HFFc6 (cell line): ENCODE measurements at regions not wholly inside any gene's neighbourhood (a gene's known extent, or its start where the extent isn't known, plus 50 kb on each side); places are given as distances from the start of the nearest gene placed in this dataset.

ENCODE experiments used
- DNase-seq: peaks from one replicate; pipeline ENCODE4 v3.0.0-alpha.2; 2018
- H3K27ac Mint-ChIP-seq: 2 replicates; pipeline ENCODE4 v1.8.0; 2020; ENCODE audit warnings: mild to moderate bottlenecking, mixed read lengths
- H3K27me3 Mint-ChIP-seq: 2 replicates; pipeline ENCODE4 v1.8.0; 2021; ENCODE audit warnings: mild to moderate bottlenecking, moderate library complexity, mixed read lengths; ENCODE audit not compliant: insufficient read depth
- H3K36me3 Mint-ChIP-seq: 2 replicates; pipeline ENCODE4 v1.8.0; 2021; ENCODE audit warnings: low read depth, mixed read lengths
- H3K4me1 Mint-ChIP-seq: 2 replicates; pipeline ENCODE4 v1.8.0; 2020; ENCODE audit warnings: low read depth, mixed read lengths
- H3K4me3 Mint-ChIP-seq: 2 replicates; pipeline ENCODE4 v1.8.0; 2020; ENCODE audit warnings: mild to moderate bottlenecking, moderate library complexity, mixed read lengths
- H3K9me3 Mint-ChIP-seq: 2 replicates; pipeline ENCODE4 v1.8.0; 2020; ENCODE audit warnings: mild to moderate bottlenecking, mixed read lengths
- CTCF ChIP-seq: fragments of 200-600 bp; sonication (generic); IDR thresholded peaks from 2 replicates; pipeline ENCODE4 v1.5.0; 2021; ENCODE audit warnings: antibody characterized with exemption, mild to moderate bottlenecking

- no peak overlapping the region for H3K27ac Mint-ChIP-seq
- H3K36me3 Mint-ChIP-seq = no peaks in the 10 kb centered on the region
- H3K4me1 Mint-ChIP-seq = no peaks in the 10 kb centered on the region
- no peak for DNase-seq
- H3K27me3 Mint-ChIP-seq = no peaks in the 10 kb centered on the region
- no peak for TF ChIP-seq CTCF
- H3K9me3 Mint-ChIP-seq = no peaks in the 10 kb centered on the region; the same call in 1 of the 2 replicates
- H3K4me3 Mint-ChIP-seq = no peak overlapping the region
These were observed 829.3 kb downstream of the SH3BGRL start for GRCh38 chrX:82031250-82031649.

GRCh38 chrX:82038793-82039192 is 836.9 kb downstream of the SH3BGRL start:
- H3K27ac Mint-ChIP-seq = no peak overlapping the region
- H3K4me3 Mint-ChIP-seq = no peak overlapping the region
- no peaks in the 10 kb centered on the region for H3K4me1 Mint-ChIP-seq
- no peak for DNase-seq
- no peak for TF ChIP-seq CTCF
- H3K36me3 Mint-ChIP-seq = no peaks in the 10 kb centered on the region
- H3K9me3 Mint-ChIP-seq = peaks cover 8% of the 10 kb centered on the region
- no peaks in the 10 kb centered on the region for H3K27me3 Mint-ChIP-seq

- no peaks in the 10 kb centered on the region for H3K27me3 Mint-ChIP-seq
- H3K9me3 Mint-ChIP-seq = peaks cover 8% of the 10 kb centered on the region
- H3K36me3 Mint-ChIP-seq = no peaks in the 10 kb centered on the region
- H3K27ac Mint-ChIP-seq = no peak overlapping the region
- no peak for TF ChIP-seq CTCF
- no peak overlapping the region for H3K4me3 Mint-ChIP-seq
- no peaks in the 10 kb centered on the region for H3K4me1 Mint-ChIP-seq
- no peak for DNase-seq
These were observed 839.1 kb downstream of the SH3BGRL start for GRCh38 chrX:82041034-82041433.

GRCh38 chrX:82058728-82059127 is 856.8 kb downstream of the SH3BGRL start:
- TF ChIP-seq CTCF = no peak
- H3K27ac Mint-ChIP-seq = no peak overlapping the region
- H3K4me3 Mint-ChIP-seq = no peak overlapping the region
- no peak for DNase-seq
- peaks cover 18% of the 10 kb centered on the region for H3K9me3 Mint-ChIP-seq
- no peaks in the 10 kb centered on the region for H3K36me3 Mint-ChIP-seq
- no peaks in the 10 kb centered on the region for H3K4me1 Mint-ChIP-seq
- H3K27me3 Mint-ChIP-seq = no peaks in the 10 kb centered on the region

GRCh38 chrX:82070948-82071347 is 869.0 kb downstream of the SH3BGRL start:
- no peak for DNase-seq
- H3K4me3 Mint-ChIP-seq = no peak overlapping the region
- H3K4me1 Mint-ChIP-seq = no peaks in the 10 kb centered on the region
- no peak overlapping the region for H3K27ac Mint-ChIP-seq
- TF ChIP-seq CTCF = no peak
- peaks cover under 1% of the 10 kb centered on the region; the same call in 1 of the 2 replicates for H3K9me3 Mint-ChIP-seq
- H3K27me3 Mint-ChIP-seq = no peaks in the 10 kb centered on the region
- no peaks in the 10 kb centered on the region for H3K36me3 Mint-ChIP-seq

- TF ChIP-seq CTCF = no peak
- Mint-ChIP-seq H3K27ac (no peak overlapping the region), H3K27me3 (no peaks in the 10 kb centered on the region), H3K4me1 (no peaks in the 10 kb centered on the region), H3K9me3 (peaks cover 8% of the 10 kb centered on the region; the same call in 1 of the 2 replicates), H3K36me3 (no peaks in the 10 kb centered on the region), H3K4me3 (no peak overlapping the region)
- DNase-seq = no peak
These were observed 879.1 kb downstream of the SH3BGRL start for GRCh38 chrX:82081027-82081426.
